ENCODE measurements at regions not wholly inside any gene's neighbourhood (a gene's known extent, or its start where the extent isn't known, plus 50 kb on each side); places are given as distances from the start of the nearest gene placed in this dataset.
"Not testable (repeated sequence)": the region's sequence is repeated elsewhere in the genome, so short reads cannot be mapped to it uniquely, and the experiment has no call there.

- no peak for DNase-seq
Measured at GRCh38 chr3:24689353-24689752, 194.7 kb upstream of the THRB start.

GRCh38 chr3:24690777-24691176 is 196.1 kb upstream of the THRB start:
- no peak for DNase-seq

- DNase-seq = not testable (repeated sequence)
Measured at GRCh38 chr3:24699078-24699477, 204.4 kb upstream of the THRB start.

GRCh38 chr3:24704496-24704895 is 209.8 kb upstream of the THRB start:
- DNase-seq = no peak

- DNase-seq = no peak
Measured at GRCh38 chr3:24707936-24708335, 213.3 kb upstream of the THRB start.

- no peak for DNase-seq
Measured at GRCh38 chr3:24709956-24710355, 215.3 kb upstream of the THRB start.

GRCh38 chr3:24713516-24713915 is 218.9 kb upstream of the THRB start:
- DNase-seq = no peak

GRCh38 chr3:24714436-24714835 is 219.8 kb upstream of the THRB start:
- no peak for DNase-seq

GRCh38 chr3:24715171-24715792 is 220.6 kb upstream of the THRB start:
- DNase-seq = no peak

- no peak for DNase-seq
Measured at GRCh38 chr3:24722087-24722486, 227.4 kb upstream of the THRB start.

GRCh38 chr3:24725514-24726255 is 231.0 kb upstream of the THRB start:
- DNase-seq = no peak

- no peak for DNase-seq
Measured at GRCh38 chr3:24726423-24726822, 231.8 kb upstream of the THRB start.

GRCh38 chr3:24730173-24730572 is 235.5 kb upstream of the THRB start:
- DNase-seq = no peak

- DNase-seq = no peak
Measured at GRCh38 chr3:24734019-24734418, 239.4 kb upstream of the THRB start.

GRCh38 chr3:24736701-24737100 is 242.1 kb upstream of the THRB start:
- DNase-seq = no peak

GRCh38 chr3:24740326-24740725 is 245.7 kb upstream of the THRB start:
- DNase-seq = no peak

GRCh38 chr3:24741506-24741905 is 246.9 kb upstream of the THRB start:
- no peak for DNase-seq

GRCh38 chr3:24748520-24748919 is 253.9 kb upstream of the THRB start:
- DNase-seq = no peak

GRCh38 chr3:24751020-24751419 is 256.4 kb upstream of the THRB start:
- no peak for DNase-seq

GRCh38 chr3:24756101-24756888 is 261.6 kb upstream of the THRB start:
- no peak for DNase-seq

- DNase-seq = no peak
Measured at GRCh38 chr3:24763393-24763792, 268.7 kb upstream of the THRB start.

- DNase-seq = no peak
Measured at GRCh38 chr3:24764236-24764915, 269.7 kb upstream of the THRB start.

GRCh38 chr3:24765399-24765798 is 270.7 kb upstream of the THRB start:
- no peak for DNase-seq
